Fibroblast of pulmonary artery (primary cell): ENCODE measurements at regions not wholly inside any gene's neighbourhood (a gene's known extent, or its start where the extent isn't known, plus 50 kb on each side); places are given as distances from the start of the nearest gene placed in this dataset.

Experiments
- DNase-seq: peaks from one replicate; pipeline ENCODE4 v3.0.0-alpha.2; 2010; ENCODE audit warnings: low read depth
- H3K4me3 ChIP-seq: replicated peaks from 2 replicates; pipeline ENCODE4 v1.5.1; 2011; ENCODE audit warnings: low read depth, mild to moderate bottlenecking, control low read depth, low read length, moderate library complexity
- CTCF ChIP-seq: IDR thresholded peaks from 2 replicates; pipeline ENCODE4 v1.5.1; 2011; ENCODE audit warnings: mild to moderate bottlenecking, control low read depth, low read length, inconsistent platforms; ENCODE audit errors: missing control alignments

GRCh38 chr12:17076028-17076744, 470.2 kb upstream of the LMO3 start:
- no peak for DNase-seq
- H3K4me3 ChIP-seq: no peak overlapping the region
- TF ChIP-seq CTCF: no peak

- DNase-seq: no peak
- no peak overlapping the region for H3K4me3 ChIP-seq
- no peak for TF ChIP-seq CTCF
These were observed 458.9 kb upstream of the LMO3 start for GRCh38 chr12:17064834-17065233.

GRCh38 chr12:17062267-17063036, 456.5 kb upstream of the LMO3 start:
- TF ChIP-seq CTCF: no peak
- H3K4me3 ChIP-seq: no peak overlapping the region
- DNase-seq: no peak

- no peak for DNase-seq
- no peak overlapping the region for H3K4me3 ChIP-seq
- no peak for TF ChIP-seq CTCF
These were observed 454.3 kb upstream of the LMO3 start for GRCh38 chr12:17060260-17060659.

- no peak for TF ChIP-seq CTCF
- no peak for DNase-seq
These were observed 450.6 kb upstream of the LMO3 start for GRCh38 chr12:17056546-17056945.

GRCh38 chr12:17038923-17039322, 433.0 kb upstream of the LMO3 start:
- TF ChIP-seq CTCF: no peak
- H3K4me3 ChIP-seq: no peak overlapping the region
- no peak for DNase-seq

More at GRCh38 chr12:17056546-17056945, 450.6 kb upstream of the LMO3 start:
- H3K4me3 ChIP-seq: no peak overlapping the region

GRCh38 chr12:17035372-17035771, 429.4 kb upstream of the LMO3 start:
- DNase-seq: no peak
- TF ChIP-seq CTCF: no peak
- H3K4me3 ChIP-seq: no peak overlapping the region
